D721Med (cell line): ENCODE measurements at regions not wholly inside any gene's neighbourhood (a gene's known extent, or its start where the extent isn't known, plus 50 kb on each side); places are given as distances from the start of the nearest gene placed in this dataset.
"Not testable (repeated sequence)": the region's sequence is repeated elsewhere in the genome, so short reads cannot be mapped to it uniquely, and the experiment has no call there.

Source experiments
- DNase-seq: peaks from one replicate; pipeline ENCODE4 v3.0.0; 2011; ENCODE audit warnings: low spot score; ENCODE audit not compliant: insufficient read length
- FAIRE-seq: peaks from 2 replicates; lab custom pipeline; 2011; peaks lifted over from hg19 to GRCh38; lab: Jason Lieb, UNC
- CTCF ChIP-seq: IDR thresholded peaks from 2 replicates; pipeline ENCODE4 v1.5.1; 2012; ENCODE audit warnings: mild to moderate bottlenecking, control low read depth; ENCODE audit not compliant: insufficient read depth; ENCODE audit errors: missing control alignments

DNA sequence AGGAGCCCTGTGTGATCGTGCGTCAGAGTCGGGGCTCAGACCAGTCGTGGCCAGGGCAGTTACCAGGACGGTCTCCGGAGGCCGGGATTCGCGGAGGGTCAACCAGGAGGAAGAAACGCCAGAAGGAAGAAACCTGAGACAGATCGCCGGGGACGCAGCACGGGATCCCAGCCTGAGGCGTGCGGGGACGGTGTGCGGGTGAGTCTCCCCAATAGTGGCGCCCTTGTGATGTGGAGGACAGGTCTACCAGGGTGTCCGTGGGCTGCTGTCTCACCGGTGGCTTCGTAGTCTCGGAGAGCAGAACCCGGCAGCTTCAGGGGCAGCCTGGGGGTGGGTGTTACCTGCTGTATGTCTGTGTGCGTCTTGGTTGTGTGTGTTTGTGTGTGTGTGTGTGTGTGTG is 1399.1 kb upstream of the PCDH10 start:
- not testable (repeated sequence) for DNase-seq, FAIRE-seq

- FAIRE-seq, DNase-seq: not testable (repeated sequence)
Observed at GRCh38 chr4:131750469-131750868, 1398.6 kb upstream of the PCDH10 start.

DNA sequence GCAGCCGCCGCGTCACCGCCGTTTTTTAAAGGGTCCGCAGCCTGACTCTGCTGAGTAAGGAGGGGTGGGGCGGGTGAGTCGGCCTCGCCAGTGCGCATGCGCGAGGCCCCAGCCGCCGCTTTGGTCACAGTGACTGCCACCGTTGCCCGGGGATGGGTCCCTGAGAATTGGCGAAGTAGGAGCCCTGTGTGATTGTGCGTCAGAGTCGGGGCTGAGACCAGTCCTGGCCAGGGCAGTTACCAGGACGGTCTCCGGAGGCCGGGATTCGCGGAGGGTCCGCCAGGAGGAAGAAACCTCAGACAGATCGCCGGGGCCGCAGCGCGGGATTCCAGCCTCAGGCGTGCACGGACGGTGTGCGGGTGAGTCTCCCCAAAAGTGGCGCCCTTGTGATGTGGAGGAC is 1386.9 kb upstream of the PCDH10 start:
- FAIRE-seq, result not testable (repeated sequence)

DNA sequence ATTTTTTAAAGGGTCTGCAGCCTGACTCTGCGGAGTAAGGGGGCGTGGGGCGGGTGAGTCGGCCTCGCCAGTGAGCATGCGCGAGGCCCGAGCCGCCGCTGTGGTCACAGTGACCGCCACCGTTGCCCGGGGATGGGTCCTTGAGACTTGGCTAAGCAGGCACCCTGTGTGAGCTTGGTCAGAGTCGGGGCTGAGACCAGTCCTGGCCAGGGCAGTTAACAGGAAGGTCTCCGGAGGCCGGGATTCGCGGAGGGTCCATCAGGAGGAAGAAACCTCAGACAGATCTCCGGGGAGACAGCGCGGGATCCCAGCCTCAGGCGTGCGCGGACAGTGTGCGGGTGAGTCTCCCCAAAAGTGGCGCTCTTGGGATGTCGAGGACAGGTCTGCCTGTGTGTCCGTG is 1384.4 kb upstream of the PCDH10 start:
- FAIRE-seq (no peak), DNase-seq (no peak)
- no peak for TF ChIP-seq CTCF

More for the DNA sequence above, 1386.9 kb upstream of the PCDH10 start:
- DNase-seq, result not testable (repeated sequence)

GRCh38 chr4:131774382-131774781 is 1374.7 kb upstream of the PCDH10 start:
- not testable (repeated sequence) for DNase-seq, FAIRE-seq

- not testable (repeated sequence) for DNase-seq, FAIRE-seq
Observed at GRCh38 chr4:131810565-131810964, 1338.5 kb upstream of the PCDH10 start.
